GM10266 (cell line): ENCODE measurements at regions not wholly inside any gene's neighbourhood (a gene's known extent, or its start where the extent isn't known, plus 50 kb on each side); places are given as distances from the start of the nearest gene placed in this dataset.

Experiments
- DNase-seq: peaks from one replicate; pipeline ENCODE4 v3.0.0; 2012; ENCODE audit errors: extremely low spot score
- TF ChIP-seq, protein P1 (sequence below): IDR thresholded peaks from 2 replicates; pipeline ENCODE4 v1.5.1; 2012; ENCODE audit warnings: mild to moderate bottlenecking, low read depth; ENCODE audit not compliant: control insufficient read depth, insufficient read depth; ENCODE audit errors: missing control alignments

DNA sequence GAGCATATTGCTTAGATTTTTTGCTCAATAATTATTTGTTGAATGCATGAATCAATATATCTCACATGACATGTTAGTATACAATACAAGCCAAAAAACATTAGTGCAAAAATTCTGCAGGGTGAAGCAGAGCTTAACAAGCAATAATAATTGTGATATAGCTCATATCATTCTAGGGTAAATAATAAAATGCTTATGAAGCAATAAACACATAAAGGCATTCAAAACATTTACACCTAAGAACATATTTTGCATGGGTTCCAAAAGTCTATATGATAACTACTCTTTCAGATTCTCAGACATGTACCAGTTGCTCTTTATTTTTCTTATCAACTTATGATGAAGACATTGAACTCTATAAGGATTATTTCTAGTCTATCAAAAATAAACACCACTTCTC, 886.2 kb downstream of the TRHDE start:
- DNase-seq = no peak
- TF ChIP-seq, protein P1, sequence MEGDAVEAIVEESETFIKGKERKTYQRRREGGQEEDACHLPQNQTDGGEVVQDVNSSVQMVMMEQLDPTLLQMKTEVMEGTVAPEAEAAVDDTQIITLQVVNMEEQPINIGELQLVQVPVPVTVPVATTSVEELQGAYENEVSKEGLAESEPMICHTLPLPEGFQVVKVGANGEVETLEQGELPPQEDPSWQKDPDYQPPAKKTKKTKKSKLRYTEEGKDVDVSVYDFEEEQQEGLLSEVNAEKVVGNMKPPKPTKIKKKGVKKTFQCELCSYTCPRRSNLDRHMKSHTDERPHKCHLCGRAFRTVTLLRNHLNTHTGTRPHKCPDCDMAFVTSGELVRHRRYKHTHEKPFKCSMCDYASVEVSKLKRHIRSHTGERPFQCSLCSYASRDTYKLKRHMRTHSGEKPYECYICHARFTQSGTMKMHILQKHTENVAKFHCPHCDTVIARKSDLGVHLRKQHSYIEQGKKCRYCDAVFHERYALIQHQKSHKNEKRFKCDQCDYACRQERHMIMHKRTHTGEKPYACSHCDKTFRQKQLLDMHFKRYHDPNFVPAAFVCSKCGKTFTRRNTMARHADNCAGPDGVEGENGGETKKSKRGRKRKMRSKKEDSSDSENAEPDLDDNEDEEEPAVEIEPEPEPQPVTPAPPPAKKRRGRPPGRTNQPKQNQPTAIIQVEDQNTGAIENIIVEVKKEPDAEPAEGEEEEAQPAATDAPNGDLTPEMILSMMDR = no peak

DNA sequence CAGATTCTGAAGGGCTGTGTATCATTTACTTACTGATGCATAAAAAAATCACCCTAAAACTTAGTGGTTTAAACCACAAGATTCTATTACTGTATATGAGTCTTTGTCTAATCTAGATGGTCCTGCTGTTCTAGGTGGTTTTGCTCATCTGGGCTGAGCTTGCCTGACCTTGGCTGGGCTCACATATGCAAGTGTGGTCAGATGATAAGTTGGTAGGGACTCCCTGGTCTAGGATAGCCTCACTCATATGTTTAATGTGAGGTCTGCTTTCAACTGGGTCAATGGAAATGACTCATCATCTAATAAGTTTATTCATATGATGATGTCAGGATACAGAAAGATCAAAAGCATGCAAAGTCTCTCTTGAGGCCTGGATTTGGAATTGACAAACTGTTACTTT, 887.8 kb downstream of the TRHDE start:
- no peak for DNase-seq
- TF ChIP-seq, protein P1 = no peak

DNA sequence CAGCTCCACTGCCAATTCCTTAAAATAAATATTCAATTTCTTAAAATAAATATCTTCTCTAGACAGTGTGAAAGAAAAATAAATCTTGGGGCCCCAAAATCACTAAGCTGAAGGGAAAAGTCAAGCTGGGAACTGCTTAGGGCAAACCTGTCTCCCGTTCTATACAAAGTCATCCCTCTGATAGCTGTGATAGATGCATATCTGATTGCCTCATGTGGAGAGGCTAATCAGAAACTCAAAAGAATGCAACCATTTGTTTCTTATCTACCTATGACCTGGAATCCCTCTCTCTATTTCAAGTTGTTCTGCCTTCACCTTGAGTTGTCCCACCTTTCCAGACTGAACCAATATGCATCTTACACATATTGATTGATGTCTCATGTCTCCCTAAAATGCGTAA, 889.8 kb downstream of the TRHDE start:
- TF ChIP-seq, protein P1 = no peak
- no peak for DNase-seq

DNA sequence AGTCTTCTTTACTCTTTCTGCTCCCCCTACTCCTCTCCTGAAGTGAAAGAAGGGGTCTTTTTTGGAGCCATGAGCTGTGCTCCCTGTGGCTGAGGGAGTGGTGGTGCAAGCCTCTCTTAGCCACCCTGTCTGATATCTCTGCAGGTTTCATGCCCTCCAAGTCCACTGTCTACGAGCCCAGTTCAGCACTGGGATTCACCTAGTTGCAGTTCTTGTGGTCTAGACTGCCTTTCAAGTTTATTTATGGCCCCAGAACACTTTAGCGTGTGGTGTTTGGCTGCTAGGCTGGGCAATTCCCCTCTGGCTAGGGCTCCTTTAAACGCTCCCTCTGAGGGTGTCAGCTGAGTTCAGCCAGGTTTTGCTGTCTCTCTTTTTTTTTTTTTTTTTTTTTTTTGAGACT, 908.6 kb downstream of the TRHDE start:
- no peak for DNase-seq
- TF ChIP-seq, protein P1 = no peak

DNA sequence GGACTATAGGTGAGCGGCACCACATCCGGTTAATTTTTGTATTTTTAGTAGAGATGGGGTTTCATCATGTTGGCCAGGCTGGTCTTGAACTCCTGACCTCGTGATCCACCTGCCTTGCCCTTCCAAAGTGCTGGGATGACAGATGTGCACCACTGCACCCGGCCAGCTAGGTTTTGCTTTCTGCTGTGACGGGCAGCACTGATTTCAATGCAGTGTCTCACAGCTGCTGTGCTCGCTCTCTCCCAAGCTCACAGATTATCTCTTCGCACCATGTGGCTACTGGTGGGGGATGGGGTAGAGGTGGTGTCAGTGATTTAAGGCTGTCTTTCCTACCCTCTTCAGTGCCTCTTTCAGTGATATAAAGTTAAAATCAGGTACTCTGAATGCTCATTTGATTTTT, 909.1 kb downstream of the TRHDE start:
- TF ChIP-seq, protein P1 = no peak
- DNase-seq = no peak

DNA sequence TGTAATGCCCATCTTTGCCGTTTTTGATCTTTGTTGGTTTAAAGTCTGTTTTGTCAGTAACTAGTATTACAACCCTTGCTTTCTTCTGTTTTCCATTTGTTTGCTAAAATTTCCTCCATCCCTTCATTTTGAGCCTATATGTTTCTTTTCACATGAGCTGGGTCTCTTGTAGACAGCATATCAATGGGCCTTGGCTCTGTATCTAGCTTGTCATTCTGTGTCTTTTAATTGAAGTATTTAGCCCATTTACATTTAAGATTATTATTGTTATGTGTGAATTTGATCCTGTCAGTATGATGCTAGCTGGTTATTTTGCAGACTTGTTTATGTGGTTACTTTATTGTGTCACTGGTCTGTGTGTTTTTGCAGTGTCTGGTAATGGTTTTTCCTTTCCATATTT, 913.2 kb downstream of the TRHDE start:
- DNase-seq = no peak

DNA sequence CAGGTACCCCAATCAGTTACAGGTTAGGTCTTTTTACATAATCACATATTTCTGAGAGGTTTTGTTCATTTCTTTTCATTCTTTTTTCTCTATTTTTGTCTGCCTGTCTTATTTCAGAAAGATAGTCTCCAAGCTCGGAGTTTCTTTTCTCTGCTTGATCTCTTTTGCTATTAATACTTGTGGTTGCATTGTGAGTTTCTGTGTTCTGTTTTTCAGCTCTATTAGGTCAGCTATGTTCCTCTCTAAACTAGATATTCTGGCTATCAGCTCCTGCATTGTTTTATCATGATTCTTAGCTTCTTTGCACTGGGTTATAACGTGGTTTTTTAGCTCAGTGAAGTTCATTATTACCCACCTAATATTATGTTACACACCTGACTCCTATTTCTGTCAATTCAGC, 914.1 kb downstream of the TRHDE start:
- TF ChIP-seq, protein P1 = no peak
- no peak for DNase-seq

More for the DNA sequence above, 913.2 kb downstream of the TRHDE start:
- TF ChIP-seq, protein P1 = no peak
